ENCODE measurements at regions not wholly inside any gene's neighbourhood (a gene's known extent, or its start where the extent isn't known, plus 50 kb on each side); places are given as distances from the start of the nearest gene placed in this dataset.

GRCh38 chr5:6859023-6859422, 145.8 kb downstream of the TENT4A start:
- H3K27ac ChIP-seq: peak overlapping the region in 3 of 4 donors; percentile 41 to 65 (median 51)
- TF ChIP-seq POLR2A (IDR thresholded peaks at IDR 0.05): no peak
- no peak for TF ChIP-seq CTCF (IDR thresholded peaks at IDR 0.05 in 4 of 5, conservative IDR thresholded peaks at IDR 0.05 in 1 of 5)
- no peaks in the 10 kb centered on the region for H3K9me3 ChIP-seq
- H3K27me3 ChIP-seq: no peaks in the 10 kb centered on the region
- ATAC-seq (peak; percentile 52 to 64), DNase-seq (peak in 1 of 2 donors; percentile 18)
- no peak overlapping the region for H3K4me3 ChIP-seq
- peaks cover 12 to 13% of the 10 kb centered on the region in 2 donors for H3K4me1 ChIP-seq
- H3K36me3 ChIP-seq: no peaks in the 10 kb centered on the region
- in situ Hi-C loops (cut with MboI; ENCODE audit: low sequenced_read_pairs in 4 of 4) (no loop called here), intact Hi-C loops (cut with DNase I; ENCODE audit: low total_unique reads) (no loop called here)

GRCh38 chr5:6859951-6860638, 146.9 kb downstream of the TENT4A start:
- in situ Hi-C loops (cut with MboI; ENCODE audit: low sequenced_read_pairs in 4 of 4) (no loop called here), intact Hi-C loops (cut with DNase I; ENCODE audit: low total_unique reads) (no loop called here)
- H3K4me3 ChIP-seq: no peak overlapping the region
- H3K27me3 ChIP-seq: no peaks in the 10 kb centered on the region
- TF ChIP-seq POLR2A (IDR thresholded peaks at IDR 0.05): no peak
- TF ChIP-seq CTCF (IDR thresholded peaks at IDR 0.05 in 4 of 5, conservative IDR thresholded peaks at IDR 0.05 in 1 of 5): no peak
- no peaks in the 10 kb centered on the region for H3K9me3 ChIP-seq
- H3K27ac ChIP-seq: no peak overlapping the region
- no peaks in the 10 kb centered on the region for H3K36me3 ChIP-seq
- ATAC-seq (no peak), DNase-seq (no peak)
- H3K4me1 ChIP-seq: peaks cover 12 to 13% of the 10 kb centered on the region in 2 donors

GRCh38 chr5:6861036-6861435, 147.8 kb downstream of the TENT4A start:
- peaks cover 12 to 13% of the 10 kb centered on the region in 2 donors for H3K4me1 ChIP-seq
- ATAC-seq (no peak), DNase-seq (no peak)
- TF ChIP-seq POLR2A (IDR thresholded peaks at IDR 0.05) (no peak), CTCF (IDR thresholded peaks at IDR 0.05 in 4 of 5, conservative IDR thresholded peaks at IDR 0.05 in 1 of 5) (no peak)
- H3K36me3 ChIP-seq: no peaks in the 10 kb centered on the region
- no peaks in the 10 kb centered on the region for H3K9me3 ChIP-seq
- no peak overlapping the region for H3K4me3 ChIP-seq
- no peaks in the 10 kb centered on the region for H3K27me3 ChIP-seq
- no peak overlapping the region for H3K27ac ChIP-seq
- in situ Hi-C loops (cut with MboI; ENCODE audit: low sequenced_read_pairs in 4 of 4): no loop called here
- intact Hi-C loops (cut with DNase I; ENCODE audit: low total_unique reads): no loop called here

- intact Hi-C loops (cut with DNase I; ENCODE audit: low total_unique reads): no loop called here
- no peak for TF ChIP-seq POLR2A (IDR thresholded peaks at IDR 0.05)
- no peak for TF ChIP-seq CTCF (IDR thresholded peaks at IDR 0.05 in 4 of 5, conservative IDR thresholded peaks at IDR 0.05 in 1 of 5)
- H3K4me3 ChIP-seq: no peak overlapping the region
- ATAC-seq (no peak), DNase-seq (no peak)
- in situ Hi-C loops (cut with MboI; ENCODE audit: low sequenced_read_pairs in 4 of 4): no loop called here
- H3K36me3 ChIP-seq: no peaks in the 10 kb centered on the region
- H3K4me1 ChIP-seq: peaks cover 12 to 13% of the 10 kb centered on the region in 2 donors
- H3K27ac ChIP-seq: no peak overlapping the region
- no peaks in the 10 kb centered on the region for H3K9me3 ChIP-seq
- H3K27me3 ChIP-seq: no peaks in the 10 kb centered on the region
These were observed 148.4 kb downstream of the TENT4A start for GRCh38 chr5:6861667-6862066.

- no peaks in the 10 kb centered on the region for H3K27me3 ChIP-seq
- DNase-seq (no peak), ATAC-seq (no peak)
- H3K36me3 ChIP-seq: no peaks in the 10 kb centered on the region
- in situ Hi-C loops (cut with MboI; ENCODE audit: low sequenced_read_pairs in 4 of 4) (no loop called here), intact Hi-C loops (cut with DNase I; ENCODE audit: low total_unique reads) (no loop called here)
- H3K27ac ChIP-seq: no peak overlapping the region
- TF ChIP-seq CTCF (IDR thresholded peaks at IDR 0.05 in 4 of 5, conservative IDR thresholded peaks at IDR 0.05 in 1 of 5): no peak
- no peak for TF ChIP-seq POLR2A (IDR thresholded peaks at IDR 0.05)
- H3K4me3 ChIP-seq: no peak overlapping the region
- no peaks in the 10 kb centered on the region for H3K9me3 ChIP-seq
- H3K4me1 ChIP-seq: peaks cover 12 to 13% of the 10 kb centered on the region in 2 donors
These were observed 149.1 kb downstream of the TENT4A start for GRCh38 chr5:6862306-6862705.

All from gastrocnemius medialis (tissue), 4 donors.